ENCODE measurements at regions not wholly inside any gene's neighbourhood (a gene's known extent, or its start where the extent isn't known, plus 50 kb on each side); places are given as distances from the start of the nearest gene placed in this dataset.

DNA sequence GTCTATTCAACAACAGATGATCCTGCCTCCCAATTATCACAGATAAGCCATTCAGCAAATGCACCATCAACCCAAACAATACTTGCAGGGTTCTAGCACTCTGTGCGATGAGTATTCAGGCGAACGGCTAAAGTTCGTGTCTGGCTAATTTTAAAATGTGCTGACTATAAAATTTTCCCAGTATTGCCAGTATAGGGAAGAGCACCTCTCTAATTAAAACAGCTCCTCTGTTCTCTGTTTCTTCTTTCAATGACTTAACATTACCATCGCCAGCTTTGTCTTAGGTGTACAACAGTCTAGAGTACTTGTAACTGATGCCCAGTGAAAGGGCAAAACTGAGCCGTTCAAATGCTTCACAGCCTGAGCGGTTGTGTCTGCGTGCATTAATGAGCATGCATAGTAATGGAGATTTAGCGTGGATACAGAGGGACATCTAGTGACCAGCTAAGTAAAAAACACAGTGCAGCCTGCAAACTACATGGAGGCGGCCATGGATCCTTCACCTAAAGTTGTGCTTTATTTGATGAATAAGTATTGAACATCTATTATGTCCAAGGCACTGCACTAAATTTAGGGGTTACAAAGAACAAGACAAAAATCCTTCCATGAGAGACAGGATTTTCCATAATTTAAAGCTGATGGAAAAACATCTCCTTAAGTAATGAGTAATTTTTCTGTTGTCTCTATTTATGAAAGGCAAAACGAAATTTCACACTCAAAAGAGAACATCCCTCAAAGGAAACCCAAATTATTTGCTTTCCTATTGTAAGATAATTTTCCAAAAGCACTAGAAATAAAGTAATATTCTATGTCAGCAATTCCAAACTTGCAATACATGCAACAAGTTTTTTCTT is 120.0 kb downstream of the SETD4 start:
- in situ Hi-C loops (cut with MboI; ENCODE audit: low sequenced_read_pairs): no loop called here

DNA sequence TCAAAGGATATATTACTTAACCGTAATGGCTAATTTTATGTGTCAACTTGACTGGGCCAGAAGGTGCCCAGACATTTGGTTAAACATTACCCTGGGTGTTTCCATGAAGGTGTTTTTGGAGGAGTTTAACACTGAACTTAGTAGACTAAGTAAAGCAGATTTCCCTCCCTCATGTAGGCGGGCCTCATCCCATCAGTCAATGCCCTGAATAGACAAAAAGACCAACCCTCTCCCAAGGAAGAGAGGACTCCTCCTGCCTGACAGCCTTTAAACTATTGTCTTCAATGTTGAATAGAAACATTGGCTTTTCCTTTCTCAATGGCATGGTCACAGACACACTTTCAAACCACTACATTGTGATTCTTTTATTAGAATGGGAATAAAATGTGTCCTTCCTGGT is 121.9 kb downstream of the SETD4 start:
- in situ Hi-C loops (cut with MboI; ENCODE audit: low sequenced_read_pairs): no loop called here

DNA sequence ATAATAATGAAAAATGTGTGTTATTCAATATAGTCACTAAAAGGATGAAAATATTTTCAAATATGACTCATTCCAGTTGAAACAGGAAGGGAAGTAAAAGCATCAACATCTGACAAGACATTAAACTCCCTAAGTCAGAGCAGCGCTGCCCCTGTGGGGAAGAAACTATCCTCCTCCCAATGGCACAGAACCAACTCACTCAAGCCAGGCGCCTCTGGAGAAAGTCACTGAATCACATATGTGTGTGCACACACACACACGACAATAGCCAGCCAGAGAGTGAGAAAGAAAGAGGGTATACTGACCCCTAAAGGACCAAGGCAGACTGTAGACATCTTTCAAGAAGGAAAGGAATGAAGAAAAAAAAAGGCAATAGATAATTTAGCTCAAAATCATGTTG is 126.9 kb downstream of the SETD4 start:
- in situ Hi-C loops (cut with MboI; ENCODE audit: low sequenced_read_pairs): no loop called here

DNA sequence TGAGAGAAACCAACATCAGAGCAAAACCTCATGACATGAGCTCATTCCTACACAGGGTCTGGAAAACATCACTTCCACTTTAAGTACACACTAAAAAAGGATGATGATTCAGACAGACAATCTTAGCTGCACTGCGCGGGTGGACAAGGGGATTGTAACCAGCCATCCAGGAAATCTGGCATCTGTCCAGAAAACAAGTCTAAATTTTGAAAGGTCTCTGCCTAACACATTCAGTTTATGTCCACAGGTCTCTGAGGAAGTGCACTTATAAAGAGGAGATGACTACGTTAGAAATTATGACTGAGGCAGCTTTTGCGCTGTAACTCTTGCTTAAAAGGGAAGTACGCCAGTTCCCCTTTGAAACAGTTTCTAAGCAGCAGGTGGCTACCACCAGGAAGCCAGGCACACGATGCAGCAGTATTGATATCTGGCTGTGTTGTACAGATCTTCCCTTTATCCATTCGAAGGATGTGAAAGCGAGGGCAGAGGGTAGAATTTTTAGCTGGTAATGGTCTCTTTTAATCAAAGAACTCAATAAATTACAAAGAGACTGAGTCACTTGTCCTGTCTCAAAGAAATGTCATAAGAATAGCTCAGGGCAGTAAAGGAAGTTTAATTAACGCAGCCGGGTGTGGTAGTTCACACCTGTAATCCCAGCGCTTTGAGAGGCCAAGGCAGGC is 128.0 kb downstream of the SETD4 start:
- in situ Hi-C loops (cut with MboI; ENCODE audit: low sequenced_read_pairs): no loop called here

DNA sequence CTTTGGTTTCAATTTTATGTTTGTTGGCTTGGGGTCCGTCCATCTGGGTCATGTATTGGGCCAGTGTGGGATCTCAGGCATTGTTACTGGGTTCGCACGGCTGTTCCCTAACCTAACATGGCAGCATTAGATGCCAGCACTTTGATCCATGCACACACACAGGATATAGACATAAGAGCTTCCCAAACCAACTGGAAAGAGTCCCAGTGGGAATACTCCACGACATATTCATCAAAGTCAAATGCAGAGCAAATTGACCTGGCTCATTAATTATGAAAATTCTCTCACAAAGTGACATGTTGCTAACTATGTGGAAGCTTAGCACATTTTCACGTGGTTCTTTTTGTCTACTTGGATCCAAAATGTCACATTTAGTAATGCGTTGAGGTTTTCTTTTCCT is 130.4 kb downstream of the SETD4 start:
- in situ Hi-C loops (cut with MboI; ENCODE audit: low sequenced_read_pairs): no loop called here

DNA sequence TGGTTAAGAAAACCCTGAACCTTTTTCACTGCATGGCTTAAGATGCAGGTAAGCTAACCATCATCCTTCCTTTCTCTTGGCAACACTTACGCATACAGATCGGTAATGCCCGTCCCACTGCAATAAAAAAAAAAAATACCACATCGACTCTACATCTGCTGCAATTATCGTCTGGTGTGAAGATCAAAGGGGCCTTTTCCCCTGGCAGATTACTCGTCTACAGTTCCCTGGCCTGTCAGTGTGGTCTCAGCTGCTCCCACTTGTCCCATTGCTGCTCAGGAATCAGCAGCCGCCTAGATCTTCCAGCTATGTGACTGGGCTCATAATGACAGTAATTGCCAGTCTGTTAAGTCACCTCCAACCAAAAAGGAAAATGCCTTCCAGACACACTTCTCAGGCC is 133.1 kb downstream of the SETD4 start:
- in situ Hi-C loops (cut with MboI; ENCODE audit: low sequenced_read_pairs): no loop called here

DNA sequence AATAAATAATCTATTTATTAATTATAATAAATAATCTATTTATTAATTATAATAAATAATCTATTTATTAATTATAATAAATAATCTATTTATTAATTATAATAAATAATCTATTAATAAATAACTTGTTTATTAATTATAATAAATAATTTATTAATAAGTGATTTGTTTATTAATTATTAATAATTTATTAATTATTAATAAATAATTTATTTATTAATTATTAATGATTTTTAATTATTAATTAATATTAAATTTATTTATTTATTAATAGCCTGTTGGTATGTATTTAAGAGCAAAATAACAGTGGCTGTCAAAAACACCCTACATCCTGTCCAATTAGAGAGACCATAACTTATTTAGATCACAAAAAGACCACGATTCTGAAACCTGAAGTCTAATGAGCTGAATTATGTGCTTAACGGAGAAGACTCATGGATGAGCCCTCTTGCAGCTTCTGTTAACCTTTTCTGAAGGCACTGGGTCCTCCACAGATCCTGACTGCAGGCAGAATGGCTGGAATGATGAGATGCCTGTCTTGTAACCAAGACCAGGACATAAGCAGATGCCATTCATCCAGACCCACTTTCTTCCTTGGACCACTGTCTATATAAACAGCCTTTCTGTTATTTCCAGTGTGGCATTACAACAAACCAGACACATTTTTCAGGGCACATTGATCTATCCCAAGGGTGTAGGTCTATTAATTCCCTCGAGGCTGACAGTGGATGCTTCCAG is 134.2 kb downstream of the SETD4 start:
- in situ Hi-C loops (cut with MboI; ENCODE audit: low sequenced_read_pairs): no loop called here

DNA sequence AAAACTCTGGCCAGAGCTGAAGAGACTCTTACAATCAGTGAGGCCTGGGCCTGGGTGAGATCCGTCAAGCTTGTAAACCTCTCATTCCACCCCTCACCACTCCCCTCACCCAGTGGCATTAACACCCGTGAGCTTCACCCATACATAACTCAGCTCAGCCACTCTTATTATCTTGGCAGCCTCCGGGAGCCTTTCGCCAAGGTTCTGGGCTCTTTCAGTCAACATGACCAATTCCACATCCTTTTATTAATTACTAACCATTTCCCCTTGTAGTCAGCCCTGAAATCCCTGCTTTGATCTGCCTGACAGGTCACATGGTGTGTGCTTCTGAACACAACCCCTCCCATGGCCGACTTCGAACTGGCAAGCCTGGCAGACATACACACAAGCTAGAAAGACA is 134.8 kb downstream of the SETD4 start:
- in situ Hi-C loops (cut with MboI; ENCODE audit: low sequenced_read_pairs): no loop called here

DNA sequence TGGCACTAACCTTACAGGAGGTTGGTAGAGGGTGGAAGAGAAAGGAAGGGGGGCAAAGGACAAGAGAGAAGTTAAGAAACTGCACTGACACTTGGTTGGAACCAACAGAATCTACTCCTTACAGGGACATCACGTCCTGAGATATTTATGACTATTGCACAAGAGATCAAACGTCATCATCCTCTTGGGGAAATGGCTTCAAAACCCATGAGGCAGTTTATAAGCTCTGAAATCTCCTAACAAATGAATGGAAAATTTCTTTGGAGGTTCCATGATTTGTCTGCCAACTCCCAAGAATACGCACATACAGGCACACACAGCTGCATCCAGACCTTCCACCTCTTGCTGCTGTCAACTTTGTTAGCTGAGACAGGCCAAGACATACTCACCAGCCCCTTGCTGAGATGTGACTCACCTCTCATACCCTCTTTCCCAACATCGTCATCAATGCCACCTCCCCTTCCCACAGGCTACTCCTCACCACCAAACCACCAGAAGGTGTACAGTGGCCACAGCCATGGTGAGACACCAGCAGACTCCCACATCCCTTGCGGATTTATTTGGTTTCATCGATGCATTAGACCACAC is 135.5 kb downstream of the SETD4 start:
- in situ Hi-C loops (cut with MboI; ENCODE audit: low sequenced_read_pairs): no loop called here

DNA sequence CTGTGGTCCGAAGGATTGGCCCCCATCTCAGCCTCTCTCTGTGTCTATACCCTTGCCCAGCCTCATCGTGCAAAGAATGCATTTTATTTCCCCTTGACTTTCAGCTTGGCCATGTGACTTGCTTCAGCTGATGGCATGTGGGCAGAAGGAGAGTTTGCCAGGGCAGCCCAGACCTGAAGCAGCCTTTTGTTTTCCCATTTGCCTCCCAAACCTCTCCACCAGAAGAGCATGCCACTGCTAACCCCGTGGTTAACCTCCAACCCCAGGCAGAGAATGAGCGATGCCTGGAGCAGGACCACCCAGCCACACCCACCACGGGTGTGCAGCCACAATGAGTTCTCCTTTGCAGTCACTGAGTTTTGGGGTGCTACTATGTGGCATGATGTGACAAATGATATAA is 136.4 kb downstream of the SETD4 start:
- in situ Hi-C loops (cut with MboI; ENCODE audit: low sequenced_read_pairs): no loop called here

DNA sequence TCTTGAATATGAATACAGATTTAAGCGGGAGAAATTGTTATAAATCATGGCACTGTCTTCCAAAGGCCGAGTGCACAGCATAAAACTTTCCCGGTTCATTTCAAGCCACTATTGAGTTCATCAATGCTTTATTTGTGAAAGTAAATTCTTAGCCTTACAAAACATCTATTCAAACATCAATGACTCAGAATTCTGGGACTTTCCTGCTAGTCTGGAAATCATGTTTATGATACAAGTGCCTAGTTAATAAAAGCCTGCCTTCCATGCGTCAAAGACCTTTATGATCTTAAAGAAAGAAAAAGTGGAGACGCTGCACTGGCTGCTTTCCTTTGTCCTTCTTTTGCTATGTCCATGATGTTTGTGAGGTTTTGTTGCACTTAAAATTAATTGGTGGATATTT is 137.7 kb downstream of the SETD4 start:
- in situ Hi-C loops (cut with MboI; ENCODE audit: low sequenced_read_pairs): no loop called here

DNA sequence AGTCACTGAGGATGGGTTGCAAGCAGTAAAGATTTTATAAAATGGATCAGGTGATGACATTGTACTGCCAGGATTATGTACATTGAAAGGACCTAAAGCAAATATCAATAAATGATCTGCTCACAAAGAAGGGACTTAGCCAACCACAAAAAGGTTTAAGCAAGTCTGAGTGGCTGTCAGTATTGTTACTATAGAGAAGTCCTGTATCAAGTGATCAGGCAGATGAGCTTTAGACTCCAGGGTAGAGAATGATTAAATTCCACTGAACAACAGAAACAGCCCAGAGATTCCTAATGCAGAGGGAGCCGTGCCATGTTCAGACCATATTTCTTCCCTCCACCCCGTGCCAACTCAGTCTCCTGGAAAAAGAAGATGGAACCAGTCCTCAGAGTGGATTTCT is 138.9 kb downstream of the SETD4 start:
- in situ Hi-C loops (cut with MboI; ENCODE audit: low sequenced_read_pairs): no loop called here

DNA sequence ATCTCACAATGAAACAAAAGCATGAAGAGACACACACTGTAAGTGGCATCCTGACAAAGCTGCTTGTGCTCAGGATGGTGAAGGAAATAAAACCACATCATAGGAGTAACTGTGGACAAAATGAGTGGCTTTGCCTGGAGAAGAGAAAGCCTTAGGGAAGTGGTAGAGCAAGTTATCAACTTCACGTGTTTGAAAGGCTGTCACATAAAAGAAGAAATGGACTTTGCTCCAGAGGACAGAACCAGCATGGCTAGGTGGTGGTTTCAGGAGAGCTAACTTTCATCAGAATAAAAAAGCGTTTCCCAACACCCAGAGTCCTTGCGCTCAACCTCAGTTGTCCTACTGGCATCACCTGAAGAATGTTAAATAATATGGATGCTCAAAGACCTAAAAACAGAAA is 139.9 kb downstream of the SETD4 start:
- in situ Hi-C loops (cut with MboI; ENCODE audit: low sequenced_read_pairs): no loop called here

DNA sequence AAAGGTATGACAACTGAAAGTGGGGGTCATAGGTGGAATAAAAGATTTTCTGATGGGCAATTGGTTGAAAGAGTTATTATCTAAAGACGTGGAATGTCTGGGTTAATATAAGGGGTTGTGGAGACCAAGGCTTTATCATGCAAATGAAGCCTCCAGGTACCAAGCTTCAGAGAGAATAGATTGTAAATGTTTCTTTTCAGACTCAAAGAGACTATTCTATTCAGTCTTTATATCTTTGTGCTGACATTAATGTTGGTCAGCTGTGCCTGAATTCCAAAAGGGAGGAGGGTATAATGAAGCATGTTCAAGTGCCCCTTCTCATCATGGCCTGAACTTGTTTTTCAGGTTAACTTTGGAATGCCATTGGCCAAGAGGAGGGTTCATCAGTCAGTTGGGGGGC is 145.3 kb downstream of the SETD4 start:
- in situ Hi-C loops (cut with MboI; ENCODE audit: low sequenced_read_pairs): no loop called here

DNA sequence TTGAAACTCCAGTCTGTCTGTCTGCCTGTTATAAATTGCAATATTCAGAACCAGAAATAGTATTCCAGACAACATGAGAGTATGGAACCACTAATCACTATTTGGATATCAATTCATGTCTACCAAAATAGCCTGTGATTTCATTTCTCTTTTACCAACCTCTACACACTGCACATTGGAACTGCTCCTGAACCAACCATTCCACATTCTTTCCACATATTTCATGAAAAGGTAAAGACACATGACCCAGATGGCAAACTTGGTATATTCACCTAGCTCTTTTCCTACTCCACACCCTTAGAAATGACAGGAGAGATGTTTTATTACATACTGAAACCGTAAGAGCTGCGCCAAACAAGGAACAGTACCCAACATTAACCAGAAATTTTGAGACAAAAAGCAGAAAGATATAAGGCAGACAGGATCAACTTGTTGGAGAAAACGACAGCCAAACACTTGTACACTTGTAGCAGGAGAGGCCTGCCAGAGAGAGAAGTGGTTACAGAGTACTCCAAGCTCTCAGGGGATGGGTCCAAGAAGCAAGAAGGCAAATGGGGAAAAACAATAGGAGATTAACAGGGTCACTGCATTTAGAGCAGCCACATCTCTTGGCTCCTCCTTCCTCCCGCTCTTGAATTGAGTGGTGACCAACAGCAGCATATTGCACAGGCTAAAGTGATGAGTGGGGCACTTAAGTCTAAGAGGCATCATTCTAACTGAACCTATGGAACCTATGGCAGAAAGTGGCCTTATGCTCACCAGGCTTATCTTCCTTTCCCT is 148.7 kb downstream of the SETD4 start:
- in situ Hi-C loops (cut with MboI; ENCODE audit: low sequenced_read_pairs): no loop called here

DNA sequence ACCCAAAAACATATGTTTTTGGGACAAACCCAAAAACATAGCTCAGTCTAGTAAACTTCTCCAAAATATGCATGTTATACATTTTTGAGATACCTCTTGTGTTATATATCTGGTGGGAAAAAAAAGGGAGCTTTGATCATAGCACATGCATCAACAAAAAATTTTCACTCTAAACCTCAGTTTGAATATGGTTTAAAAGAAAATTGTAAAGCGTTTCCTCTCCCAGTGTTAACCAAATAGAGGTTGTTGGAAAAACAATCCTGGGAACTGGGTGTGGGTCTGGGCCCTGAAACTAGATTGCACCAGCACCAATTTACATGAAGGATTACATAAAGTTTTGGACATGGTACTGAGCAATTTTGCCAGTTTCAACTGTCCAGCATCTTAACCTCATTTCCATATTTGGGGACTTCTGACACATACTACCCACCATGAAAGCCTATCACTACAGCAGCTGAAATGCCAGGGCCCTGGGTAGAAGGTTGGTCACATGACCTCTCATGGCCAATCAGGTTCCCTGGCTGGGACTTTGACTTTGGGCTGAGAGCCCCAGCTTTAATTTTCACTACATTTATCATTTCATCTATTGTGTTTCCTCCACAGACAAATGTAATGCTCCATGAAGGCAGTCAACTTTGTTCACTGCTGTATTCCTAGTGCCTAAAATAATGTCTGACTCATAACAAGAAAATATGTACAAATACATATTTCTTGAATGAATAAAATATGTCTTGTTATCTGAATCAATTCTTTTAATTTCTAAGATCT is 150.7 kb downstream of the SETD4 start:
- in situ Hi-C loops (cut with MboI; ENCODE audit: low sequenced_read_pairs): no loop called here

DNA sequence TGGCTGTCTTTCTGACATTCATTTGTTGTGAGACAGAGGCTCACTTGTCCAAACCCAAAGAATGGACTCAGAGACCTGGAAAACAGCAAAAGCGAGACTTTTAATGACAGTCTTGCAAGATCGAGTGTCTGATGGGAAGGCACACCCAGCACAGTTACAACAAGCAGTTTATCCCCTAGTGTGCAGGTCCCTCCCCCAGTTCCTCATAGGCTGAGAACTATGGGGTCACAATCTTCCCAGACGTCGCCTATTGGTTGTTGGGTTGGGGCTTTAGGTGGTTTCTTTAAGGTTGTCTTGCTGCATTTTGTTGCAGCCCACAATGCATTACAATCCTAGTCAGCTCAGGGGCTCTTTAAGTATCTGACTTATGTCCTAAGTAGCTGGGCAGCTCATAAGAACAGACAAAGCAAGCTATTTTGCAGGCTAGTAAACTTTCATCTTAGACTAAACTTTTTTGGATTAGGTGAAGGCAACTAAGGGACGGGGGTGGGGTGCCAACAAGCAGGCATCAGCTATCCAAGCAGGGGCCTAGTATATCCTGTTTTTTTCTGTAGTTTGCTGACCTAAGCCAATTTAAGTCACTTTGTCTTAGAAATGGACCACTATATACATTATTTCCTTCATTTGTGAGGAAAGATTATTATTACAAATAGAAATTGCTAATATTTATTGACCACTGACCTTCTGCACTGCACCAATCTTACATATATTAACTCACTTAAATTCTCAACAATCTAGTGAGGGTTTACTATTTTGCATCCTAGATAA is 151.8 kb downstream of the SETD4 start:
- in situ Hi-C loops (cut with MboI; ENCODE audit: low sequenced_read_pairs): no loop called here

DNA sequence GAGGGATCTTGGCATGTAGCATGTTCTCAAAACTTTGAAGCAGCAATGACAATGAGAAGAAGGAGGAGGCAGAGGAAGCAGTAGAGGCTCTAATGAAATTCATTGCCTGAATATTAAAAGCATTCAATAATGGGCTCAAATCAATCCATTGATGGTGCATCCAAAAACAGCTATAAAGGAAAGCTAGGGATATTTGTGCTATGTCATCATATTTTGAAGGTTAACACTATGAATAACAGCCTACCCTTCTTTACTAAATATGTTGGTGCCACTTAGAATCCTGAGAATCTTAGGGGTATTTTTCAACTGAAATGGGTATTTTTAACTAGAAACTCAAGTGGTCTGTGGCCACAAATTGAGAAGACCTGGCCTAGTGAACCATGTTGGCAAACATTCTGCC is 153.7 kb downstream of the SETD4 start:
- in situ Hi-C loops (cut with MboI; ENCODE audit: low sequenced_read_pairs): no loop called here

DNA sequence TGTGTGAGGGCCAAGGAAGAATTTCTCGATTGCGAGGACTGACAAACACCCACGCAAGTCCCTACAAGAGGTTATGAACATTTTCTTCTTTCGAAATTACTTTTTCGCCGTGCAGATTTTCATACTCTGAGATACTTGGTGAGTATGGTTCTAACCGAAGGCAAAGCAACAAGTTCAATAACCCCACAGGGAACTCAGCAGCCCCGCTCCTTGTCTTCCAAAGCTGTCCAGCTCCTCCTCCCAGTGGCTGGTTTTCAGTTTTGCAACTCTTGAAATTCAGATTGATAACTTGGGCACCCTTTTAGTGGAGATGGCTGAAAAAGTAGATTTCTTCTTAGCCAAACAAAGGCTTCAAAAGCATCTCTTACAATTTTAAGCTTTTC is 154.4 kb downstream of the SETD4 start:
- in situ Hi-C loops (cut with MboI; ENCODE audit: low sequenced_read_pairs): no loop called here
